ENCODE measurements at regions not wholly inside any gene's neighbourhood (a gene's known extent, or its start where the extent isn't known, plus 50 kb on each side); places are given as distances from the start of the nearest gene placed in this dataset.

DNA sequence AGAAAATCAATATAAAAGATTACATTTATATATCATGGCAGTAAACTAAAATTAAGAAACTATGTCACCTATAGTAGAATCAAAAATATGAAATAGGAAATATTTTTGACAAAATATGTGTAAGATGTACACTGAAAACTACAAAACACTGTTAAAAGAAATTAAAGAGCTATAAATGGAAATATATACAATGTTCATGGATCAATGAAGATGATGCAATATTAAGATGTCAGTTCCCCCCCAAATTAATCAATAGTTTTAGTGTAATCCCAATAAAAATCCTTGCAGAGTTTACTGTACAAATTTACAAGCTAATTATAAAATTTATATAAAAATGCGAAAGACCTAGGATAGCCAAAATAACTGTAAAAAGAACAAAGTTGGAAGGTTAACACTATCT is 173.0 kb upstream of the ADRA1B start:
- no peak for TF ChIP-seq POLR2A (IDR thresholded peaks at IDR 0.05)
- TF ChIP-seq, protein P1, sequence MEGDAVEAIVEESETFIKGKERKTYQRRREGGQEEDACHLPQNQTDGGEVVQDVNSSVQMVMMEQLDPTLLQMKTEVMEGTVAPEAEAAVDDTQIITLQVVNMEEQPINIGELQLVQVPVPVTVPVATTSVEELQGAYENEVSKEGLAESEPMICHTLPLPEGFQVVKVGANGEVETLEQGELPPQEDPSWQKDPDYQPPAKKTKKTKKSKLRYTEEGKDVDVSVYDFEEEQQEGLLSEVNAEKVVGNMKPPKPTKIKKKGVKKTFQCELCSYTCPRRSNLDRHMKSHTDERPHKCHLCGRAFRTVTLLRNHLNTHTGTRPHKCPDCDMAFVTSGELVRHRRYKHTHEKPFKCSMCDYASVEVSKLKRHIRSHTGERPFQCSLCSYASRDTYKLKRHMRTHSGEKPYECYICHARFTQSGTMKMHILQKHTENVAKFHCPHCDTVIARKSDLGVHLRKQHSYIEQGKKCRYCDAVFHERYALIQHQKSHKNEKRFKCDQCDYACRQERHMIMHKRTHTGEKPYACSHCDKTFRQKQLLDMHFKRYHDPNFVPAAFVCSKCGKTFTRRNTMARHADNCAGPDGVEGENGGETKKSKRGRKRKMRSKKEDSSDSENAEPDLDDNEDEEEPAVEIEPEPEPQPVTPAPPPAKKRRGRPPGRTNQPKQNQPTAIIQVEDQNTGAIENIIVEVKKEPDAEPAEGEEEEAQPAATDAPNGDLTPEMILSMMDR (IDR thresholded peaks at IDR 0.05): no peak
